Activated CD4-positive, alpha-beta T cell treated with anti-CD3 and anti-CD28 coated beads for 1 hour (primary cell): ENCODE measurements at regions not wholly inside any gene's neighbourhood (a gene's known extent, or its start where the extent isn't known, plus 50 kb on each side); places are given as distances from the start of the nearest gene placed in this dataset.

Source experiments
- DNase-seq: peaks from one replicate; pipeline ENCODE4 v3.0.0-alpha.2; 2020

- no peak for DNase-seq
These were observed 363.7 kb downstream of the ALG10 start for GRCh38 chr12:34386016-34386415.

GRCh38 chr12:34386621-34387255 is 364.4 kb downstream of the ALG10 start:
- no peak for DNase-seq

- no peak for DNase-seq
These were observed 365.7 kb downstream of the ALG10 start for GRCh38 chr12:34387711-34388635.

GRCh38 chr12:34388636-34389377 is 366.5 kb downstream of the ALG10 start:
- no peak for DNase-seq

- no peak for DNase-seq
These were observed 367.3 kb downstream of the ALG10 start for GRCh38 chr12:34389378-34390170.

GRCh38 chr12:34390171-34390841 is 368.0 kb downstream of the ALG10 start:
- DNase-seq: no peak

- DNase-seq: no peak
These were observed 368.8 kb downstream of the ALG10 start for GRCh38 chr12:34390846-34391700.

GRCh38 chr12:34391771-34392581 is 369.7 kb downstream of the ALG10 start:
- no peak for DNase-seq

GRCh38 chr12:34392741-34393085 is 370.4 kb downstream of the ALG10 start:
- DNase-seq: no peak

GRCh38 chr12:34393086-34393820 is 371.0 kb downstream of the ALG10 start:
- DNase-seq: no peak

- DNase-seq: no peak
These were observed 371.5 kb downstream of the ALG10 start for GRCh38 chr12:34393821-34394150.

GRCh38 chr12:34394211-34395055 is 372.1 kb downstream of the ALG10 start:
- no peak for DNase-seq

- peak; percentile 5 for DNase-seq
These were observed 373.0 kb downstream of the ALG10 start for GRCh38 chr12:34395056-34396005.

- peak; percentile 4 for DNase-seq
These were observed 373.9 kb downstream of the ALG10 start for GRCh38 chr12:34396006-34396860.

GRCh38 chr12:34396861-34397590 is 374.7 kb downstream of the ALG10 start:
- peak; percentile 6 for DNase-seq
